ENCODE measurements at regions not wholly inside any gene's neighbourhood (a gene's known extent, or its start where the extent isn't known, plus 50 kb on each side); places are given as distances from the start of the nearest gene placed in this dataset.

GRCh38 chr21:39086547-39086946 lies 96.7 kb downstream of the PSMG1 start:
- peak; percentile 43 for TF ChIP-seq CTCF (IDR thresholded peaks at IDR 0.05)
- H3K9me3 Mint-ChIP-seq (ENCODE audit: low read depth): no peaks in the 10 kb centered on the region
- peaks cover 26% of the 10 kb centered on the region for H3K4me1 Mint-ChIP-seq (ENCODE audit: low read depth)
- H3K27me3 Mint-ChIP-seq (ENCODE audit: low read depth): peaks cover 6% of the 10 kb centered on the region
- DNase-seq (ENCODE audit: low spot score): no peak
- H3K36me3 Mint-ChIP-seq (ENCODE audit: low read depth): no peaks in the 10 kb centered on the region
- no peak overlapping the region for H3K27ac Mint-ChIP-seq (ENCODE audit: unreplicated experiment)
- no peak overlapping the region for H3K4me3 Mint-ChIP-seq (ENCODE audit: unreplicated experiment)

GRCh38 chr21:39085843-39086405 lies 97.3 kb downstream of the PSMG1 start:
- no peaks in the 10 kb centered on the region for H3K9me3 Mint-ChIP-seq (ENCODE audit: low read depth)
- no peak overlapping the region for H3K4me3 Mint-ChIP-seq (ENCODE audit: unreplicated experiment)
- DNase-seq (ENCODE audit: low spot score): no peak
- no peaks in the 10 kb centered on the region for H3K36me3 Mint-ChIP-seq (ENCODE audit: low read depth)
- no peak overlapping the region for H3K27ac Mint-ChIP-seq (ENCODE audit: unreplicated experiment)
- TF ChIP-seq CTCF (IDR thresholded peaks at IDR 0.05): no peak
- peaks cover 26% of the 10 kb centered on the region for H3K4me1 Mint-ChIP-seq (ENCODE audit: low read depth)
- peaks cover 6% of the 10 kb centered on the region for H3K27me3 Mint-ChIP-seq (ENCODE audit: low read depth)

- TF ChIP-seq CTCF (IDR thresholded peaks at IDR 0.05): no peak
- Mint-ChIP-seq H3K36me3 (ENCODE audit: low read depth) (no peaks in the 10 kb centered on the region), H3K4me1 (ENCODE audit: low read depth) (peaks cover 26% of the 10 kb centered on the region), H3K27me3 (ENCODE audit: low read depth) (peaks cover 6% of the 10 kb centered on the region), H3K4me3 (ENCODE audit: unreplicated experiment) (no peak overlapping the region), H3K9me3 (ENCODE audit: low read depth) (no peaks in the 10 kb centered on the region), H3K27ac (ENCODE audit: unreplicated experiment) (no peak overlapping the region)
- no peak for DNase-seq (ENCODE audit: low spot score)
These were observed 98.1 kb downstream of the PSMG1 start for GRCh38 chr21:39084979-39085729.

- TF ChIP-seq CTCF (IDR thresholded peaks at IDR 0.05): no peak
- DNase-seq (ENCODE audit: low spot score): no peak
- Mint-ChIP-seq H3K4me3 (ENCODE audit: unreplicated experiment) (no peak overlapping the region), H3K36me3 (ENCODE audit: low read depth) (no peaks in the 10 kb centered on the region), H3K4me1 (ENCODE audit: low read depth) (peaks cover 23% of the 10 kb centered on the region), H3K9me3 (ENCODE audit: low read depth) (no peaks in the 10 kb centered on the region), H3K27ac (ENCODE audit: unreplicated experiment) (no peak overlapping the region), H3K27me3 (ENCODE audit: low read depth) (peaks cover 6% of the 10 kb centered on the region)
These were observed 99.2 kb downstream of the PSMG1 start for GRCh38 chr21:39084073-39084472.

- H3K4me1 Mint-ChIP-seq (ENCODE audit: low read depth): peaks cover 17% of the 10 kb centered on the region
- H3K27ac Mint-ChIP-seq (ENCODE audit: unreplicated experiment): no peak overlapping the region
- peaks cover 6% of the 10 kb centered on the region for H3K27me3 Mint-ChIP-seq (ENCODE audit: low read depth)
- H3K9me3 Mint-ChIP-seq (ENCODE audit: low read depth): no peaks in the 10 kb centered on the region
- H3K36me3 Mint-ChIP-seq (ENCODE audit: low read depth): no peaks in the 10 kb centered on the region
- no peak for DNase-seq (ENCODE audit: low spot score)
- H3K4me3 Mint-ChIP-seq (ENCODE audit: unreplicated experiment): no peak overlapping the region
- no peak for TF ChIP-seq CTCF (IDR thresholded peaks at IDR 0.05)
These were observed 99.8 kb downstream of the PSMG1 start for GRCh38 chr21:39083377-39084008.
